Ishikawa (cell line): ENCODE measurements at regions not wholly inside any gene's neighbourhood (a gene's known extent, or its start where the extent isn't known, plus 50 kb on each side); places are given as distances from the start of the nearest gene placed in this dataset.

Source experiments
- CEBPB ChIP-seq: IDR thresholded peaks from 2 replicates; pipeline ENCODE4 v1.6.1; 2012
- EGR1 ChIP-seq: IDR thresholded peaks from 2 replicates; pipeline ENCODE4 v1.6.1; 2012
- EP300 ChIP-seq: IDR thresholded peaks from 2 replicates; pipeline ENCODE4 v1.6.1; 2012; ENCODE audit warnings: borderline replicate concordance
- FOXM1 ChIP-seq: IDR thresholded peaks from 2 replicates; pipeline ENCODE4 v1.6.1; 2012; ENCODE audit warnings: low read depth, borderline replicate concordance
- NFIC ChIP-seq: IDR thresholded peaks from 2 replicates; pipeline ENCODE4 v1.6.1; 2012
- RAD21 ChIP-seq: IDR thresholded peaks from 2 replicates; pipeline ENCODE4 v1.6.1; 2012; ENCODE audit warnings: low read depth
- TAF1 ChIP-seq: IDR thresholded peaks from 2 replicates; pipeline ENCODE4 v1.6.1; 2012; ENCODE audit warnings: low read depth, mild to moderate bottlenecking
- TCF12 ChIP-seq: IDR thresholded peaks from 2 replicates; pipeline ENCODE4 v1.6.1; 2012; ENCODE audit warnings: low read depth
- TEAD4 ChIP-seq: IDR thresholded peaks from 2 replicates; pipeline ENCODE4 v1.6.1; 2012
- YY1 ChIP-seq: IDR thresholded peaks from 2 replicates; pipeline ENCODE4 v1.6.1; 2012; ENCODE audit warnings: low read depth
- ZBTB7A ChIP-seq: IDR thresholded peaks from 2 replicates; pipeline ENCODE4 v1.6.1; 2012; ENCODE audit warnings: low read depth
- TF ChIP-seq, protein P1 (sequence below): IDR thresholded peaks from 2 replicates; pipeline ENCODE4 v1.6.1; 2012
- TF ChIP-seq, protein P2 (sequence below): IDR thresholded peaks from 2 replicates; pipeline ENCODE4 v1.6.1; 2012
- TF ChIP-seq, protein P3 (sequence below): IDR thresholded peaks from 2 replicates; pipeline ENCODE4 v1.6.1; 2012; ENCODE audit warnings: low read depth, mild to moderate bottlenecking

DNA sequence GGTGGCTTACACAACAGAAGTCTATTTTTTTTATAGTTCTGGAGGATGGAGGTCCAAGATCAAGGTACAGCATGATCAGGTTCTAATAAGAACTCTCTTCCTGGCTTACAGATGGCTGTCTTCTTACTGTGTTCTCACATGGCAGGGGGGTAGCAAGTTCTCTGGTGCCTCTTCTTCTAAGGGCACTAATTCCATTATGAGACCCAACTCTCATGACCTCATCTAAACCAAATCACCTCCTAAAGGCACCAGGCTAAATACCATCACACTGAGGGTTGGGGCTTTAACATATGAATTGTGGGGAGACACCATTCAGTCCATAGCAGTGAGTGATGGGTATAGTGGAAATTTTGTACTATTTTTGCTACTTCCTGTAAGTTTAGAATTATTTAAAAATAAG, 75.2 kb upstream of the SLC4A7 start:
- no peak for TF ChIP-seq NFIC
- no peak for TF ChIP-seq YY1
- TF ChIP-seq, protein P1, sequence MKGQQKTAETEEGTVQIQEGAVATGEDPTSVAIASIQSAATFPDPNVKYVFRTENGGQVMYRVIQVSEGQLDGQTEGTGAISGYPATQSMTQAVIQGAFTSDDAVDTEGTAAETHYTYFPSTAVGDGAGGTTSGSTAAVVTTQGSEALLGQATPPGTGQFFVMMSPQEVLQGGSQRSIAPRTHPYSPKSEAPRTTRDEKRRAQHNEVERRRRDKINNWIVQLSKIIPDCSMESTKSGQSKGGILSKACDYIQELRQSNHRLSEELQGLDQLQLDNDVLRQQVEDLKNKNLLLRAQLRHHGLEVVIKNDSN, result no peak
- no peak for TF ChIP-seq EP300
- TF ChIP-seq, protein P2, sequence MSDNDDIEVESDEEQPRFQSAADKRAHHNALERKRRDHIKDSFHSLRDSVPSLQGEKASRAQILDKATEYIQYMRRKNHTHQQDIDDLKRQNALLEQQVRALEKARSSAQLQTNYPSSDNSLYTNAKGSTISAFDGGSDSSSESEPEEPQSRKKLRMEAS, result no peak
- TF ChIP-seq TEAD4, result no peak
- TF ChIP-seq ZBTB7A, result no peak
- TF ChIP-seq TAF1, result no peak
- TF ChIP-seq RAD21, result no peak
- no peak for TF ChIP-seq CEBPB
- no peak for TF ChIP-seq EGR1
- TF ChIP-seq, protein P3, sequence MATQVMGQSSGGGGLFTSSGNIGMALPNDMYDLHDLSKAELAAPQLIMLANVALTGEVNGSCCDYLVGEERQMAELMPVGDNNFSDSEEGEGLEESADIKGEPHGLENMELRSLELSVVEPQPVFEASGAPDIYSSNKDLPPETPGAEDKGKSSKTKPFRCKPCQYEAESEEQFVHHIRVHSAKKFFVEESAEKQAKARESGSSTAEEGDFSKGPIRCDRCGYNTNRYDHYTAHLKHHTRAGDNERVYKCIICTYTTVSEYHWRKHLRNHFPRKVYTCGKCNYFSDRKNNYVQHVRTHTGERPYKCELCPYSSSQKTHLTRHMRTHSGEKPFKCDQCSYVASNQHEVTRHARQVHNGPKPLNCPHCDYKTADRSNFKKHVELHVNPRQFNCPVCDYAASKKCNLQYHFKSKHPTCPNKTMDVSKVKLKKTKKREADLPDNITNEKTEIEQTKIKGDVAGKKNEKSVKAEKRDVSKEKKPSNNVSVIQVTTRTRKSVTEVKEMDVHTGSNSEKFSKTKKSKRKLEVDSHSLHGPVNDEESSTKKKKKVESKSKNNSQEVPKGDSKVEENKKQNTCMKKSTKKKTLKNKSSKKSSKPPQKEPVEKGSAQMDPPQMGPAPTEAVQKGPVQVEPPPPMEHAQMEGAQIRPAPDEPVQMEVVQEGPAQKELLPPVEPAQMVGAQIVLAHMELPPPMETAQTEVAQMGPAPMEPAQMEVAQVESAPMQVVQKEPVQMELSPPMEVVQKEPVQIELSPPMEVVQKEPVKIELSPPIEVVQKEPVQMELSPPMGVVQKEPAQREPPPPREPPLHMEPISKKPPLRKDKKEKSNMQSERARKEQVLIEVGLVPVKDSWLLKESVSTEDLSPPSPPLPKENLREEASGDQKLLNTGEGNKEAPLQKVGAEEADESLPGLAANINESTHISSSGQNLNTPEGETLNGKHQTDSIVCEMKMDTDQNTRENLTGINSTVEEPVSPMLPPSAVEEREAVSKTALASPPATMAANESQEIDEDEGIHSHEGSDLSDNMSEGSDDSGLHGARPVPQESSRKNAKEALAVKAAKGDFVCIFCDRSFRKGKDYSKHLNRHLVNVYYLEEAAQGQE, result no peak
- TF ChIP-seq FOXM1, result no peak
- no peak for TF ChIP-seq TCF12
